ENCODE measurements at regions not wholly inside any gene's neighbourhood (a gene's known extent, or its start where the extent isn't known, plus 50 kb on each side); places are given as distances from the start of the nearest gene placed in this dataset.

- H3K4me3 ChIP-seq (ENCODE audit: low read depth, low read length) = peak overlapping the region; percentile 31
- peak; percentile 26 for DNase-seq (ENCODE audit: low read depth)
Measured at GRCh38 chrX:9279234-9279544, 185.7 kb upstream of the TBL1X start.

DNA sequence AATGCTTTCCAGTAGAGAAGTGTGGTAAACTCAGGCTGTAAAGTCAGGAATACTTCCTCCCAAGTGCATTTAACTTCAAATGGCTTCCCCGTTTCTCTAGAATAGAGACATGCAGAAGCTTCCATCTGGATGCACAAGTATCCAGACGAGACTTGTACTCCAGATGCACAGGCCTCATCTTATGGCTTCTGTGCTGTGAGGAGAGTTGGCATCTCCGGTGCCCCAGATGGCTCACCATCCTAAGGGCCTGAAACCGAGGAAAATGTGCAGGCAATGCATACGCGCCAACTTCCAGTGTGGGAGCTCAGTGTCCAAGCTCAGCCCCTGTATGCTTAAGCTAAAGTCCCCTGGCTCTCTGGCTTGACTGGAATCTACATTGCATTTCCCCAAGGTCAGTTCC lies 184.0 kb upstream of the TBL1X start:
- no peak for DNase-seq (ENCODE audit: low read depth)
- H3K4me3 ChIP-seq (ENCODE audit: low read depth, low read length) = no peak overlapping the region
- TF ChIP-seq, protein P1, sequence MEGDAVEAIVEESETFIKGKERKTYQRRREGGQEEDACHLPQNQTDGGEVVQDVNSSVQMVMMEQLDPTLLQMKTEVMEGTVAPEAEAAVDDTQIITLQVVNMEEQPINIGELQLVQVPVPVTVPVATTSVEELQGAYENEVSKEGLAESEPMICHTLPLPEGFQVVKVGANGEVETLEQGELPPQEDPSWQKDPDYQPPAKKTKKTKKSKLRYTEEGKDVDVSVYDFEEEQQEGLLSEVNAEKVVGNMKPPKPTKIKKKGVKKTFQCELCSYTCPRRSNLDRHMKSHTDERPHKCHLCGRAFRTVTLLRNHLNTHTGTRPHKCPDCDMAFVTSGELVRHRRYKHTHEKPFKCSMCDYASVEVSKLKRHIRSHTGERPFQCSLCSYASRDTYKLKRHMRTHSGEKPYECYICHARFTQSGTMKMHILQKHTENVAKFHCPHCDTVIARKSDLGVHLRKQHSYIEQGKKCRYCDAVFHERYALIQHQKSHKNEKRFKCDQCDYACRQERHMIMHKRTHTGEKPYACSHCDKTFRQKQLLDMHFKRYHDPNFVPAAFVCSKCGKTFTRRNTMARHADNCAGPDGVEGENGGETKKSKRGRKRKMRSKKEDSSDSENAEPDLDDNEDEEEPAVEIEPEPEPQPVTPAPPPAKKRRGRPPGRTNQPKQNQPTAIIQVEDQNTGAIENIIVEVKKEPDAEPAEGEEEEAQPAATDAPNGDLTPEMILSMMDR (IDR thresholded peaks at IDR 0.05; ENCODE audit: insufficient read depth, low read length) = no peak

More at GRCh38 chrX:9279234-9279544, 185.7 kb upstream of the TBL1X start:
- TF ChIP-seq, protein P1 (IDR thresholded peaks at IDR 0.05; ENCODE audit: insufficient read depth, low read length) = no peak

GRCh38 chrX:9282325-9282724 lies 182.5 kb upstream of the TBL1X start:
- no peak overlapping the region for H3K4me3 ChIP-seq (ENCODE audit: low read depth, low read length)
- DNase-seq (ENCODE audit: low read depth) = no peak
- TF ChIP-seq, protein P1 (IDR thresholded peaks at IDR 0.05; ENCODE audit: insufficient read depth, low read length) = no peak

GRCh38 chrX:9285342-9285771 lies 179.5 kb upstream of the TBL1X start:
- no peak for DNase-seq (ENCODE audit: low read depth)
- no peak overlapping the region for H3K4me3 ChIP-seq (ENCODE audit: low read depth, low read length)
- TF ChIP-seq, protein P1 (IDR thresholded peaks at IDR 0.05; ENCODE audit: insufficient read depth, low read length) = no peak

- no peak overlapping the region for H3K4me3 ChIP-seq (ENCODE audit: low read depth, low read length)
- TF ChIP-seq, protein P1 (IDR thresholded peaks at IDR 0.05; ENCODE audit: insufficient read depth, low read length) = no peak
- DNase-seq (ENCODE audit: low read depth) = no peak
Measured at GRCh38 chrX:9286234-9286633, 178.6 kb upstream of the TBL1X start.

DNA sequence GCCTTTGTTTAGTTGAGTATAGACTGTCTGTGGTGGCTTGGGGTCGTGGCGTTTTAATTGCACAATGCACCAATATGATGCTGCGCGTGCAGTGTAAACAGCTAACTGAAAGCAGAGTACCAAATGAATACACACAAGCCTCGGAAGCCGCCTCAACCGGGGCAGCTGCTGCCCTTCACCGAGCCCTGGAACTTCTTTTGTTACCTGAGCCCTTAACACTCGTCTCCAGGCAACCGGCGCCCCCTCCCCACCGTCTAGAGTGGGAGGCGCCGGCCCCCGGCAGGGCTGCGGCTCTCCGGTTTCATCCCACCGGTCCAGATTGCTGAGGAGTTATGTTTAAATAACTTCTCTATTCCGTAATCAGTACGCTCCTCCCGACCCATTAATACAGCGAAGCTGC lies 173.2 kb upstream of the TBL1X start:
- DNase-seq (ENCODE audit: low read depth) = no peak
- TF ChIP-seq, protein P1 (IDR thresholded peaks at IDR 0.05; ENCODE audit: insufficient read depth, low read length) = no peak
- H3K4me3 ChIP-seq (ENCODE audit: low read depth, low read length) = no peak overlapping the region

DNA sequence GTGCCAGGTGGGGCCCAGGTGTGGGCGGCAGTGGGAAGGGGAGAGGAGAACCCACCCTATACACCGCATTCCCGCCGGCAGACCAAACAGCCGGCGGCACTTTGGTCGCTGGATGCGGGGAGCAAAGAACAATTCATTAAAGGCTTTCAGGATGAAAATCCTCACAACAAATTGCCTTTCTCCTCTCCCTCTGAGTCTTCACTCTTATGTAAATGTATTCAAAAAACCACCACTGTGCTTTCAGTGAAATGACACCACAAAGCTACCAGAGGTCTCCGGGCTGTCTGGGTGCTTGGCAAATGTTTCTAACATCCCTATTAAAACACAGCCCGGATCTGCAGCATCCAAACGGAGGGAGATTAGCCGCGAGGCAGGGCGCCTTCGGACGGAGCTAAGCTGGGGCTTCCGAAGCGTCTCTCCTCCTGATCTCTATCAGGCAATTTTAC lies 171.8 kb upstream of the TBL1X start:
- DNase-seq (ENCODE audit: low read depth) = no peak
- H3K4me3 ChIP-seq (ENCODE audit: low read depth, low read length) = no peak overlapping the region
- TF ChIP-seq, protein P1 (IDR thresholded peaks at IDR 0.05; ENCODE audit: insufficient read depth, low read length) = no peak
